ENCODE measurements at regions not wholly inside any gene's neighbourhood (a gene's known extent, or its start where the extent isn't known, plus 50 kb on each side); places are given as distances from the start of the nearest gene placed in this dataset.

- no peak for DNase-seq
- H3K27me3 Mint-ChIP-seq (ENCODE audit: insufficient read depth): no peaks in the 10 kb centered on the region
- H3K36me3 Mint-ChIP-seq (ENCODE audit: low read depth): no peaks in the 10 kb centered on the region
- H3K4me1 Mint-ChIP-seq (ENCODE audit: low read depth): no peaks in the 10 kb centered on the region
- peaks cover 23% of the 10 kb centered on the region for H3K9me3 Mint-ChIP-seq
- no peak overlapping the region for H3K4me3 Mint-ChIP-seq
- no peak overlapping the region for H3K27ac Mint-ChIP-seq
- no peak for TF ChIP-seq CTCF (IDR thresholded peaks at IDR 0.05)
Observed at GRCh38 chr4:160159457-160159856, 1056.6 kb downstream of the RAPGEF2 start.

DNA sequence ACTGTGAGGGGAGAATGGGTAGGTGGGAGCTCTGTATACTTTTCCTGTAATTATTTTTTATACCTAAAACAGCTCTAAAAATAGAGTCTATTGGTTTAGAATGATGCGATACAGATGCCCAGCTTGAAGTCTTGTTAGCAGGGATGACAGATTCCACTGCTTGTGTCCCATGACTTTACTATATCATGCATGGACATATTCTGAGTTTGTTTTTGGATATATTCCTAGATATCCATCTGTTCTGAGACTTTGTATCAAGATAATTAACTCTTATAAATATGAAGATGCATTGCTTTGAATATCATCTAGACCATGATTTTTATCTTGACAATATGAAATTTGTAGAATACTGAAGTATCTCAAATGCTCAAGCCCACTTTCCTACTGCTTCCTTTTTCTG, 1058.1 kb downstream of the RAPGEF2 start:
- no peak overlapping the region for H3K4me3 Mint-ChIP-seq
- DNase-seq: no peak
- no peaks in the 10 kb centered on the region for H3K4me1 Mint-ChIP-seq (ENCODE audit: low read depth)
- no peaks in the 10 kb centered on the region for H3K27me3 Mint-ChIP-seq (ENCODE audit: insufficient read depth)
- no peak for TF ChIP-seq CTCF (IDR thresholded peaks at IDR 0.05)
- peaks cover 23% of the 10 kb centered on the region for H3K9me3 Mint-ChIP-seq
- H3K27ac Mint-ChIP-seq: no peak overlapping the region
- H3K36me3 Mint-ChIP-seq (ENCODE audit: low read depth): no peaks in the 10 kb centered on the region

GRCh38 chr4:160175064-160175643, 1072.3 kb downstream of the RAPGEF2 start:
- no peak overlapping the region for H3K27ac Mint-ChIP-seq
- H3K27me3 Mint-ChIP-seq (ENCODE audit: insufficient read depth): no peaks in the 10 kb centered on the region
- no peak for DNase-seq
- peaks cover 28% of the 10 kb centered on the region for H3K9me3 Mint-ChIP-seq
- no peak overlapping the region for H3K4me3 Mint-ChIP-seq
- H3K4me1 Mint-ChIP-seq (ENCODE audit: low read depth): no peaks in the 10 kb centered on the region
- no peaks in the 10 kb centered on the region for H3K36me3 Mint-ChIP-seq (ENCODE audit: low read depth)
- no peak for TF ChIP-seq CTCF (IDR thresholded peaks at IDR 0.05)

DNA sequence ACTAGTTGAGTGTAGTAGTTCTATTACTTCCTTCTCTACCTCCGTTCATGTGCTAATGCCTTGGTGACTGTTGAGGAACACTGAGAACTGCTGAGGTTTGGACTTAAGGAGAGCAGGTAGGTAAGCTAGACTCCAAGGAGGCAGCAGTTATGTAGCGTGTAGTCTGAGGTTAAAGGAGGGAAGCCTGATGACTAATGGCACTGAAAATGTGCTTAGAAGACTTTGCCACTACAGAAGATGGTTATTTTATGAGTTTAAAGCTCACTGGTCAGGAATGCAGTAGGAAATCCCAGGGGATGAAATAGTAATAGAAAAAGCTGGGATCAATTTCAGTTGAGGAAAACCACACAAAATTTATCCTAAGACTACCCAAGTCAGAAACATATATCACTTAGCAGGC, 1077.3 kb downstream of the RAPGEF2 start:
- H3K4me1 Mint-ChIP-seq (ENCODE audit: low read depth): no peaks in the 10 kb centered on the region
- peaks cover 14% of the 10 kb centered on the region for H3K9me3 Mint-ChIP-seq
- no peak for DNase-seq
- no peak overlapping the region for H3K4me3 Mint-ChIP-seq
- no peaks in the 10 kb centered on the region for H3K27me3 Mint-ChIP-seq (ENCODE audit: insufficient read depth)
- no peak overlapping the region for H3K27ac Mint-ChIP-seq
- TF ChIP-seq CTCF (IDR thresholded peaks at IDR 0.05): no peak
- H3K36me3 Mint-ChIP-seq (ENCODE audit: low read depth): no peaks in the 10 kb centered on the region

GRCh38 chr4:160182727-160183126, 1079.8 kb downstream of the RAPGEF2 start:
- no peak for TF ChIP-seq CTCF (IDR thresholded peaks at IDR 0.05)
- Mint-ChIP-seq H3K27me3 (ENCODE audit: insufficient read depth) (no peaks in the 10 kb centered on the region), H3K27ac (no peak overlapping the region), H3K4me3 (no peak overlapping the region), H3K9me3 (peaks cover 21% of the 10 kb centered on the region), H3K36me3 (ENCODE audit: low read depth) (no peaks in the 10 kb centered on the region), H3K4me1 (ENCODE audit: low read depth) (no peaks in the 10 kb centered on the region)
- no peak for DNase-seq

GRCh38 chr4:160184884-160185283, 1082.0 kb downstream of the RAPGEF2 start:
- Mint-ChIP-seq H3K4me1 (ENCODE audit: low read depth) (no peaks in the 10 kb centered on the region), H3K27ac (no peak overlapping the region), H3K36me3 (ENCODE audit: low read depth) (no peaks in the 10 kb centered on the region), H3K4me3 (no peak overlapping the region), H3K27me3 (ENCODE audit: insufficient read depth) (no peaks in the 10 kb centered on the region), H3K9me3 (peaks cover 20% of the 10 kb centered on the region)
- TF ChIP-seq CTCF (IDR thresholded peaks at IDR 0.05): no peak
- no peak for DNase-seq
